NB4 (cell line): ENCODE measurements at regions not wholly inside any gene's neighbourhood (a gene's known extent, or its start where the extent isn't known, plus 50 kb on each side); places are given as distances from the start of the nearest gene placed in this dataset.

ENCODE experiments used
- DNase-seq: peaks from one replicate; pipeline ENCODE4 v3.0.0; 2010; ENCODE audit warnings: low read depth
- H3K4me3 ChIP-seq: one replicate; pipeline ENCODE4 v1.5.1; 2011; ENCODE audit warnings: mild to moderate bottlenecking, low read depth, low read length, moderate library complexity
- CTCF ChIP-seq: IDR thresholded peaks from one replicate; pipeline ENCODE4 v1.5.1; 2012; ENCODE audit warnings: low read depth, low read length
- MAX ChIP-seq: IDR thresholded peaks from 2 replicates; pipeline ENCODE4 v1.6.1; 2011; ENCODE audit warnings: low read depth, low read length
- MYC ChIP-seq: IDR thresholded peaks from 2 replicates; pipeline ENCODE4 v1.6.1; 2011; ENCODE audit warnings: low read depth, low read length
- POLR2A ChIP-seq: IDR thresholded peaks from 2 replicates; pipeline ENCODE4 v1.6.1; 2011; ENCODE audit warnings: mild to moderate bottlenecking; ENCODE audit not compliant: insufficient read length; ENCODE audit errors: extremely low read depth

GRCh38 chr10:21260066-21260465 lies 265.4 kb downstream of the SKIDA1 start:
- DNase-seq, result no peak
- no peak for TF ChIP-seq POLR2A
- TF ChIP-seq MYC, result no peak
- TF ChIP-seq MAX, result no peak
- no peak for TF ChIP-seq CTCF
- no peak overlapping the region for H3K4me3 ChIP-seq

- no peak for DNase-seq
- TF ChIP-seq MYC, result no peak
- no peak for TF ChIP-seq MAX
- TF ChIP-seq CTCF, result no peak
- TF ChIP-seq POLR2A, result no peak
- no peak overlapping the region for H3K4me3 ChIP-seq
Measured at GRCh38 chr10:21257919-21258318, 267.6 kb downstream of the SKIDA1 start.

- H3K4me3 ChIP-seq, result no peak overlapping the region
- DNase-seq, result no peak
- no peak for TF ChIP-seq MAX
- TF ChIP-seq POLR2A, result no peak
- no peak for TF ChIP-seq CTCF
- no peak for TF ChIP-seq MYC
Measured at GRCh38 chr10:21257191-21257590, 268.3 kb downstream of the SKIDA1 start.

- no peak overlapping the region for H3K4me3 ChIP-seq
- DNase-seq, result no peak
- TF ChIP-seq MYC, result no peak
- TF ChIP-seq MAX, result no peak
- TF ChIP-seq CTCF, result no peak
- TF ChIP-seq POLR2A, result no peak
Measured at GRCh38 chr10:21249435-21249834, 276.0 kb downstream of the SKIDA1 start.

- H3K4me3 ChIP-seq, result no peak overlapping the region
Measured at GRCh38 chr10:21247592-21247991, 277.9 kb downstream of the SKIDA1 start.

More at GRCh38 chr10:21247592-21247991, 277.9 kb downstream of the SKIDA1 start:
- TF ChIP-seq MAX, result no peak
- TF ChIP-seq CTCF, result no peak
- TF ChIP-seq POLR2A, result no peak
- TF ChIP-seq MYC, result no peak
- DNase-seq, result no peak
